Transverse colon (tissue), 4 donors: ENCODE measurements at regions not wholly inside any gene's neighbourhood (a gene's known extent, or its start where the extent isn't known, plus 50 kb on each side); places are given as distances from the start of the nearest gene placed in this dataset.

Experiments used
- CTCF ChIP-seq, 5 experiments: fragments of 200-600 bp in 3 of 5; fragments of 450-650 bp in 2 of 5; sonication (generic) in 3 of 5; IDR thresholded peaks; 1 replicate in 2 of 5; 2 replicates in 3 of 5; pipeline ENCODE4 v1.5.1; 2016 to 2017; ENCODE audit warnings: antibody characterized with exemption in 5 of 5, inconsistent platforms in 3 of 5, mild to moderate bottlenecking in 2 of 5, moderate library complexity in 1 of 5
- POLR2AphosphoS5 ChIP-seq, 3 donors: sonication (generic); formaldehyde crosslinking; IDR thresholded peaks; one replicate each; pipeline ENCODE4 v1.6.1; 2016; ENCODE audit warnings: antibody characterized with exemption in 3 of 3

GRCh38 chr9:38208206-38208901 is 139.3 kb upstream of the SHB start:
- TF ChIP-seq CTCF (IDR thresholded peaks at IDR 0.05) (no peak), POLR2AphosphoS5 (IDR thresholded peaks at IDR 0.05) (no peak)
